ENCODE measurements at regions not wholly inside any gene's neighbourhood (a gene's known extent, or its start where the extent isn't known, plus 50 kb on each side); places are given as distances from the start of the nearest gene placed in this dataset.

DNA sequence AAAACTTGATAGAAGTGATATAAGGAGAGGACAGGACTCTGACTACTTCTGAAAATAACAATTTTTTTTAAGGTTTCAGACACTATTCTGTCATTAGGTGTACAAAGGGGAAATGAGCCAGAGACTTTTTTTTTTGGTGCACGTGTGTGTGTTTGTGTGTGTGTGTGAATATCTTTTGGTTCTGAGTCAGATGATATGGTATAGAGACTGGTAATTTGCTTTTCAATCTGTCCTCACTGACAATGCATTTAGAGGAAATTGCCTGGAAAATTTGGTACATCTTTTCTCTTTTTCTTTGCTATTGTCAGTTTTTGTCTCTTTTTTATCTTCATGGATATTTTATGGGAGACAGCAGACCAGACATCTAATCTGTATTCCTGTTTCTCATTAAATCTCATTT, 59.3 kb downstream of the DDIT4L start:
- TF ChIP-seq ZFX (IDR thresholded peaks at IDR 0.05) = no peak
- TF ChIP-seq, protein P1, sequence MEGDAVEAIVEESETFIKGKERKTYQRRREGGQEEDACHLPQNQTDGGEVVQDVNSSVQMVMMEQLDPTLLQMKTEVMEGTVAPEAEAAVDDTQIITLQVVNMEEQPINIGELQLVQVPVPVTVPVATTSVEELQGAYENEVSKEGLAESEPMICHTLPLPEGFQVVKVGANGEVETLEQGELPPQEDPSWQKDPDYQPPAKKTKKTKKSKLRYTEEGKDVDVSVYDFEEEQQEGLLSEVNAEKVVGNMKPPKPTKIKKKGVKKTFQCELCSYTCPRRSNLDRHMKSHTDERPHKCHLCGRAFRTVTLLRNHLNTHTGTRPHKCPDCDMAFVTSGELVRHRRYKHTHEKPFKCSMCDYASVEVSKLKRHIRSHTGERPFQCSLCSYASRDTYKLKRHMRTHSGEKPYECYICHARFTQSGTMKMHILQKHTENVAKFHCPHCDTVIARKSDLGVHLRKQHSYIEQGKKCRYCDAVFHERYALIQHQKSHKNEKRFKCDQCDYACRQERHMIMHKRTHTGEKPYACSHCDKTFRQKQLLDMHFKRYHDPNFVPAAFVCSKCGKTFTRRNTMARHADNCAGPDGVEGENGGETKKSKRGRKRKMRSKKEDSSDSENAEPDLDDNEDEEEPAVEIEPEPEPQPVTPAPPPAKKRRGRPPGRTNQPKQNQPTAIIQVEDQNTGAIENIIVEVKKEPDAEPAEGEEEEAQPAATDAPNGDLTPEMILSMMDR (conservative IDR thresholded peaks at IDR 0.05) = no peak
- no peak overlapping the region for H3K27ac ChIP-seq

DNA sequence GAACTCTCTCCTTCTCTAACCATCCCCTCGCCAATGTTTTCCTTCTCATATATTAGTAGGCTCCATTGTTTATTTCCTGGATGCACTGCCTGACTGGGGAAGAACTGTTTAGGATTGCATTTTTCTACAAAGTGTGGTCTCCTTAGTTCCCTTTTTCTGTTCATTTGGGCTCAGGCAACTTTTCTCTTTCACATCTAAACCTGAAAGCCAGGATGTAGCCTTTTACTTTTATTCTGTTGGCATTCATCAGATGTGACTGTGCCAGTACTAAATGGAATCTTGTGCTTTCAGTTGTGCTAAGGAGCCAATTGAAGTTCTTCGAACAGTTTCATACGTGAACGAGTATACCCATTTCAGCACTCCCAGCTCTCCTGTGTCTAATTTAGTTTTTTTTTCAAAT, 59.8 kb downstream of the DDIT4L start:
- no peak for TF ChIP-seq ZFX (IDR thresholded peaks at IDR 0.05)
- TF ChIP-seq, protein P1 (conservative IDR thresholded peaks at IDR 0.05) = no peak
- no peak overlapping the region for H3K27ac ChIP-seq

DNA sequence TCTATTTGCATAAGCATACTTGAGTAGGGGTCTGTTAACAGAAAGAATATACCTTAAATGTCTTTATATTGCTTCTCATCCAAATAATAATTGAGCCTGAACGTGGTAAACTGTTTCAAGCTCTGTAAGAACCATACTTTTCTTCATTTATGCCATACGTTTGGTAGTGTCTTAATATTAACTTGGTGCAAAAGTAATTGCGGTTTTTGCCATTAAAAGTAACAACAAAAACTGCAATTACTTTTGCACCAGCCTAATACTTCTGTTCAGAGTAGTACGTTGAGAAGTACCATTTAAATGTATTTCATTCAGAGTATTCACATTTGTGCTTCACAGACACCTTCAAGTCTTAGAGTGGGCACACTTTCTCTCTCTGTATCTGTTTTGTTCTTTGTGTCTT, 60.5 kb downstream of the DDIT4L start:
- TF ChIP-seq, protein P1 (conservative IDR thresholded peaks at IDR 0.05) = no peak
- no peak for TF ChIP-seq ZFX (IDR thresholded peaks at IDR 0.05)
- H3K27ac ChIP-seq = no peak overlapping the region

DNA sequence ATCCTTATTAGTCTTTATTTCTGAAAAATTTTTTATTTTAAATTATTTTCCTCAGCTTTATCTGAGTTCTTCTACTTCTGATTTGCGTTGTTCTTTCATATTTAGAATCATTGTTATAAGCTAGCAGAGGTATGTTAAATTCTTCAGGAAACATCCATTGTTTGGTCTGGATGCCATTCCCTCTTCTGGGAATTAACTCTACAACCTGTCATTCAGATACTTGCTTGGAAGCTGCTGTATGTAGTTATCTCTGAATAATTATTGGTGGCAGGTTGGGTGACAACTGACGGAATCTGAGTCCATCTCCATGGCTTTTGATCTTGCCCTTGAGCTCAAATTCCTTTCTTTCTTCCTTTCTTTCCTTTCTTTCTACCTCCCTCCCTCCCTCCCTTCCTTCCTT, 61.9 kb downstream of the DDIT4L start:
- H3K27ac ChIP-seq = no peak overlapping the region

DNA sequence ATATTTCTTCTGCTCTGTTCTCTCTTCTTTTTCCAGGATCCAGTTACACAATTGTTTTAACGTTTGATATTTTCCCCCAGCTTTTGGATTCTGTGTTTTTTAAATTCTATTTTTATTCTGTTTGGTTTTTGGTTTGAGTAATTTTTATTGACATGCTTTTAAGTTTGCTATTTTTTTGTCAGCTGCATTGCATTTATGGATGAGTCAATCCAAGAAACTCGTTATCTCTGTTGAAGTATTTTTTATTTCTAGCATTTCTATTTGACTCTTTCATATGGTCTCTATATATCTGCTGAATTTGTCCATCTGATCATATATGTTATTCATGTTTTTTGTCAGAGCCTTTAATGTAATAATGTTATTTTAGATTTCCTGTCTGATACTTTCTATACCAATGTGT, 65.6 kb downstream of the DDIT4L start:
- TF ChIP-seq, protein P1 (conservative IDR thresholded peaks at IDR 0.05) = no peak
- TF ChIP-seq ZFX (IDR thresholded peaks at IDR 0.05) = no peak
- no peak overlapping the region for H3K27ac ChIP-seq

More for the DNA sequence above, 61.9 kb downstream of the DDIT4L start:
- TF ChIP-seq, protein P1 (conservative IDR thresholded peaks at IDR 0.05) = no peak
- no peak for TF ChIP-seq ZFX (IDR thresholded peaks at IDR 0.05)

GRCh38 chr4:100118181-100118580, 72.1 kb downstream of the DDIT4L start:
- H3K27ac ChIP-seq = no peak overlapping the region
- TF ChIP-seq ZFX (IDR thresholded peaks at IDR 0.05) = no peak
- TF ChIP-seq, protein P1 (conservative IDR thresholded peaks at IDR 0.05) = no peak

DNA sequence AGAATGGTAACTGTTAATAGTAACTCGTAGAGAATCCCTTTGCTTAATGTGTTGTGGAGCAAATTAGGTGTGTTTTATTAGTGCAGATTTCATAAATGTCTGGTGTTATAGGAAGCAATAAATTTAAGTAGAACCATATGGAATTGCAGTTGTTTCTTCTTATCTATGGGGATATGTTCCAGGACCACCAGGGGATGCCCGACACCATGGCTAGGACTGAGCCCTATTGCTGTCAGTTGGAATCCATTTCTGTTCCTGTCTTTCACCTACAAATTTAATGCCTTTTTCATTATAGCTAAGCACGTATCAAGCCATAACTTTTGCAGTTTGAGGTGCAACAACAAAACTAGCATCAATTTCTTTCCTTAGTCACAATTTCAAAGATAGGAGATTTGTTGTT, 72.5 kb downstream of the DDIT4L start:
- no peak overlapping the region for H3K27ac ChIP-seq
- TF ChIP-seq ZFX (IDR thresholded peaks at IDR 0.05) = no peak
- TF ChIP-seq, protein P1 (conservative IDR thresholded peaks at IDR 0.05) = no peak

Measured in C4-2B (cell line).